Tibial nerve (tissue), 4 donors: ENCODE measurements at regions not wholly inside any gene's neighbourhood (a gene's known extent, or its start where the extent isn't known, plus 50 kb on each side); places are given as distances from the start of the nearest gene placed in this dataset.

Experiments used
- DNase-seq, 2 donors: peaks; one replicate each; pipeline ENCODE4 v3.0.0-alpha.2; 2019; ENCODE audit warnings: low spot score in 2 of 2
- H3K27ac ChIP-seq, 4 donors: fragments of 200-600 bp; sonication (generic) in 3 of 4; one replicate each; pipeline ENCODE4 v1.5.1; 2017 to 2019; ENCODE audit warnings: mild to moderate bottlenecking in 1 of 4
- H3K27me3 ChIP-seq, 2 donors: fragments of 200-600 bp; sonication (generic) in 1 of 2; one replicate each; pipeline versions ENCODE4 v1.5.1 to v1.6.0; 2017 to 2019
- H3K36me3 ChIP-seq, 3 donors: fragments of 200-600 bp; sonication (generic); one replicate each; pipeline ENCODE4 v1.5.1; 2018 to 2019
- H3K4me1 ChIP-seq, 4 donors: fragments of 200-600 bp; sonication (generic) in 3 of 4; one replicate each; pipeline ENCODE4 v1.5.1; 2017 to 2019
- H3K4me3 ChIP-seq, 4 donors: fragments of 200-600 bp; sonication (generic) in 3 of 4; one replicate each; pipeline ENCODE4 v1.5.1; 2017 to 2019; ENCODE audit warnings: mild to moderate bottlenecking in 1 of 4, moderate library complexity in 1 of 4
- H3K9me3 ChIP-seq, 4 donors: fragments of 200-600 bp; sonication (generic) in 3 of 4; one replicate each; pipeline ENCODE4 v1.5.1; 2017 to 2019
- EP300 ChIP-seq, 2 donors: sonication (generic); formaldehyde crosslinking; IDR thresholded peaks; one replicate each; pipeline ENCODE4 v1.6.1; 2017; ENCODE audit warnings: antibody characterized with exemption in 2 of 2, mild to moderate bottlenecking in 1 of 2
- POLR2A ChIP-seq, 2 donors: fragments of 450-650 bp; IDR thresholded peaks; one replicate each; pipeline ENCODE4 v1.6.1; 2017; ENCODE audit warnings: antibody characterized with exemption in 2 of 2, mild to moderate bottlenecking in 2 of 2, moderate library complexity in 2 of 2
- WGBS, 2 donors: methylation state at CpG; one replicate each; pipeline ENCODE4 v1.1.5; 2018; 5-methylcytosine and 5-hydroxymethylcytosine counted together
- TF ChIP-seq, protein P1 (sequence below), 5 experiments: fragments of 200-600 bp in 3 of 5; fragments of 450-650 bp in 2 of 5; sonication (generic) in 3 of 5; IDR thresholded peaks; one replicate each; pipeline ENCODE4 v1.5.1; 2016 to 2019; ENCODE audit warnings: antibody characterized with exemption in 5 of 5, mild to moderate bottlenecking in 3 of 5, moderate library complexity in 2 of 5

- WGBS, 2 donors = 33 to 53% methylated on average over 3 of the region's 3 CpGs
These were observed 238.7 kb downstream of the FAM181B start for GRCh38 chr11:82494988-82495432.

GRCh38 chr11:82474876-82475275 is 258.8 kb downstream of the FAM181B start:
- Histone ChIP-seq H3K4me3 (no peak overlapping the region), H3K4me1 (no peaks in the 10 kb centered on the region), H3K27ac (no peak overlapping the region), H3K27me3 (no peaks in the 10 kb centered on the region), H3K36me3 (no peaks in the 10 kb centered on the region), H3K9me3 (peaks cover 0 to 6% (median 0%) of the 10 kb centered on the region in 4 donors)
- TF ChIP-seq POLR2A (IDR thresholded peaks at IDR 0.05) (no peak), EP300 (IDR thresholded peaks at IDR 0.05) (no peak)
- TF ChIP-seq, protein P1, sequence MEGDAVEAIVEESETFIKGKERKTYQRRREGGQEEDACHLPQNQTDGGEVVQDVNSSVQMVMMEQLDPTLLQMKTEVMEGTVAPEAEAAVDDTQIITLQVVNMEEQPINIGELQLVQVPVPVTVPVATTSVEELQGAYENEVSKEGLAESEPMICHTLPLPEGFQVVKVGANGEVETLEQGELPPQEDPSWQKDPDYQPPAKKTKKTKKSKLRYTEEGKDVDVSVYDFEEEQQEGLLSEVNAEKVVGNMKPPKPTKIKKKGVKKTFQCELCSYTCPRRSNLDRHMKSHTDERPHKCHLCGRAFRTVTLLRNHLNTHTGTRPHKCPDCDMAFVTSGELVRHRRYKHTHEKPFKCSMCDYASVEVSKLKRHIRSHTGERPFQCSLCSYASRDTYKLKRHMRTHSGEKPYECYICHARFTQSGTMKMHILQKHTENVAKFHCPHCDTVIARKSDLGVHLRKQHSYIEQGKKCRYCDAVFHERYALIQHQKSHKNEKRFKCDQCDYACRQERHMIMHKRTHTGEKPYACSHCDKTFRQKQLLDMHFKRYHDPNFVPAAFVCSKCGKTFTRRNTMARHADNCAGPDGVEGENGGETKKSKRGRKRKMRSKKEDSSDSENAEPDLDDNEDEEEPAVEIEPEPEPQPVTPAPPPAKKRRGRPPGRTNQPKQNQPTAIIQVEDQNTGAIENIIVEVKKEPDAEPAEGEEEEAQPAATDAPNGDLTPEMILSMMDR (IDR thresholded peaks at IDR 0.05) = no peak
- DNase-seq = no peak
- WGBS, 2 donors = 75 to 82% methylated on average over 3 of the region's 3 CpGs

More at GRCh38 chr11:82494988-82495432, 238.7 kb downstream of the FAM181B start:
- Histone ChIP-seq H3K9me3 (peaks cover 0 to 8% (median 2%) of the 10 kb centered on the region in 4 donors), H3K27me3 (no peaks in the 10 kb centered on the region), H3K27ac (no peak overlapping the region), H3K4me1 (no peaks in the 10 kb centered on the region), H3K36me3 (no peaks in the 10 kb centered on the region), H3K4me3 (no peak overlapping the region)
- TF ChIP-seq POLR2A (IDR thresholded peaks at IDR 0.05) = no peak
- TF ChIP-seq, protein P1 (IDR thresholded peaks at IDR 0.05) = peak in 1 of 5 experiments; percentile 16
- DNase-seq = no peak

- 93% methylated on average over 2 of the region's 2 CpGs for WGBS, 2 donors
- no peak overlapping the region for H3K27ac ChIP-seq
- H3K36me3 ChIP-seq = no peaks in the 10 kb centered on the region
- TF ChIP-seq POLR2A (IDR thresholded peaks at IDR 0.05) = no peak
- TF ChIP-seq, protein P1 (IDR thresholded peaks at IDR 0.05) = no peak
- no peak for TF ChIP-seq EP300 (IDR thresholded peaks at IDR 0.05)
- no peaks in the 10 kb centered on the region for H3K27me3 ChIP-seq
- H3K4me1 ChIP-seq = no peaks in the 10 kb centered on the region
- no peak for DNase-seq
- H3K4me3 ChIP-seq = no peak overlapping the region
- H3K9me3 ChIP-seq = no peaks in the 10 kb centered on the region
These were observed 268.2 kb downstream of the FAM181B start for GRCh38 chr11:82465481-82465880.

GRCh38 chr11:82462608-82463242 is 270.9 kb downstream of the FAM181B start:
- no peaks in the 10 kb centered on the region for H3K4me1 ChIP-seq
- no peak overlapping the region for H3K27ac ChIP-seq
- 70 to 76% methylated on average over 4 of the region's 4 CpGs for WGBS, 2 donors

GRCh38 chr11:82458761-82459160 is 274.9 kb downstream of the FAM181B start:
- 26 to 44% methylated on average over 4 of the region's 4 CpGs for WGBS, 2 donors
- no peak overlapping the region for H3K4me3 ChIP-seq
- no peak overlapping the region for H3K27ac ChIP-seq
- H3K9me3 ChIP-seq = no peaks in the 10 kb centered on the region
- H3K27me3 ChIP-seq = no peaks in the 10 kb centered on the region
- H3K36me3 ChIP-seq = no peaks in the 10 kb centered on the region
- no peak for DNase-seq
- TF ChIP-seq EP300 (IDR thresholded peaks at IDR 0.05) (no peak), POLR2A (IDR thresholded peaks at IDR 0.05) (no peak)
- TF ChIP-seq, protein P1 (IDR thresholded peaks at IDR 0.05) = no peak
- H3K4me1 ChIP-seq = no peaks in the 10 kb centered on the region

More at GRCh38 chr11:82462608-82463242, 270.9 kb downstream of the FAM181B start:
- H3K4me3 ChIP-seq = no peak overlapping the region
- H3K27me3 ChIP-seq = no peaks in the 10 kb centered on the region
- DNase-seq = no peak
- H3K9me3 ChIP-seq = no peaks in the 10 kb centered on the region
- H3K36me3 ChIP-seq = no peaks in the 10 kb centered on the region
- TF ChIP-seq EP300 (IDR thresholded peaks at IDR 0.05) = no peak
- TF ChIP-seq, protein P1 (IDR thresholded peaks at IDR 0.05) = no peak
- no peak for TF ChIP-seq POLR2A (IDR thresholded peaks at IDR 0.05)
